Pancreas (tissue), 10 donors: ENCODE measurements at regions not wholly inside any gene's neighbourhood (a gene's known extent, or its start where the extent isn't known, plus 50 kb on each side); places are given as distances from the start of the nearest gene placed in this dataset.

Source experiments
- ATAC-seq, 4 donors: fragments of 200-7000 bp; cut with Tn5 transposase; one replicate each; pipeline versions ENCODE4 v1.8.0 to v1.9.1; 2020; ENCODE audit warnings: mild to moderate bottlenecking in 4 of 4, moderate library complexity in 4 of 4
- DNase-seq, 6 donors: peaks; one replicate each; pipeline ENCODE4 v3.0.0-alpha.2; 2020
- FAIRE-seq: peaks from 2 replicates; lab custom pipeline; 2012; peaks lifted over from hg19 to GRCh38; lab: Jason Lieb, UNC
- H3K27ac ChIP-seq, 4 donors: fragments of 200-600 bp; sonication (generic); 1 replicate in 3 of 4; 2 replicates in 1 of 4; pipeline versions ENCODE4 v1.5.0 to v1.8.0; 2020
- H3K27me3 ChIP-seq, 4 donors: fragments of 200-600 bp; one replicate each; pipeline ENCODE4 v1.8.0; 2021
- H3K36me3 ChIP-seq, 3 donors: fragments of 200-600 bp; sonication (generic) in 1 of 3; one replicate each; pipeline versions ENCODE4 v1.5.0 to v1.8.0; 2020 to 2021
- H3K4me1 ChIP-seq, 3 donors: fragments of 200-600 bp; one replicate each; pipeline ENCODE4 v1.8.0; 2021
- H3K4me3 ChIP-seq, 4 donors: fragments of 200-600 bp; sonication (generic) in 2 of 4; one replicate each; pipeline versions ENCODE4 v1.5.0 to v1.8.0; 2020 to 2021
- H3K9me3 ChIP-seq, 4 donors: fragments of 200-600 bp; one replicate each; pipeline ENCODE4 v1.8.0; 2021
- CTCF ChIP-seq, 4 donors: fragments of 200-600 bp; sonication (generic) in 3 of 4; IDR thresholded peaks; one replicate each; pipeline versions ENCODE4 v1.5.0 to v1.8.0; 2021; ENCODE audit warnings: antibody characterized with exemption in 4 of 4
- WGBS, 2 donors: extraction: QIAGEN DNeasy Blood & Tissue Kit; methylation state at CpG; one replicate each; pipeline ENCODE4 v1.1.7; 2013; 5-methylcytosine and 5-hydroxymethylcytosine counted together
- intact Hi-C, 3 donors: fragments of 100-400 bp; cut with DNase I; formaldehyde crosslinking; loops; one replicate each; pipeline versions ENCODE4 v1.11.1 to v1.14.2; 2022
- donor health status: healthy with polysubstance abuse.
- donor health status: DM: no; HTN: no; CAD: no; lungs with moderate emphysema.
- donor health status: DM: no; HTN: no; CAD: no.
- donor health status: control.
- donor health status: control.
- donor health status: Bipolar disorder and iron deficiency.
- donor health status: DM: yes; HTN: yes; CAD: no.
- donor health status: DM: no; HTN: no; CAD: no.
- donor health status: DM: no; HTN: no; CAD: no.
- donor health status: DM: yes; HTN: yes; CAD: no.

- ATAC-seq, result no peak
- no peak overlapping the region for H3K4me3 ChIP-seq
- no peaks in the 10 kb centered on the region for H3K36me3 ChIP-seq
- no peak for TF ChIP-seq CTCF (IDR thresholded peaks at IDR 0.05)
- FAIRE-seq, result no peak
- H3K4me1 ChIP-seq, result peaks cover 78 to 93% (median 90%) of the 10 kb centered on the region in 3 donors
- DNase-seq, result no peak
- intact Hi-C loops, result no loop called here
- 82 to 84% methylated on average over 21 of the region's 21 CpGs for WGBS, 2 donors
- H3K27me3 ChIP-seq, result no peaks in the 10 kb centered on the region
- H3K9me3 ChIP-seq, result no peaks in the 10 kb centered on the region
- peak overlapping the region; percentile 66 to 87 (median 78) for H3K27ac ChIP-seq
These were observed 169.7 kb downstream of the TOMM20 start for GRCh38 chr1:234958706-234959657.

- H3K9me3 ChIP-seq, result no peaks in the 10 kb centered on the region
- intact Hi-C loops, result no loop called here
- no peak for TF ChIP-seq CTCF (IDR thresholded peaks at IDR 0.05)
- H3K27me3 ChIP-seq, result no peaks in the 10 kb centered on the region
- DNase-seq (no peak), ATAC-seq (no peak), FAIRE-seq (no peak)
- no peak overlapping the region for H3K4me3 ChIP-seq
- H3K36me3 ChIP-seq, result no peaks in the 10 kb centered on the region
- peak overlapping the region; percentile 66 to 87 (median 78) for H3K27ac ChIP-seq
- 73 to 84% methylated on average over 13 of the region's 13 CpGs for WGBS, 2 donors
- peaks cover 70 to 85% (median 82%) of the 10 kb centered on the region in 3 donors for H3K4me1 ChIP-seq
These were observed 170.5 kb downstream of the TOMM20 start for GRCh38 chr1:234958066-234958705.

DNA sequence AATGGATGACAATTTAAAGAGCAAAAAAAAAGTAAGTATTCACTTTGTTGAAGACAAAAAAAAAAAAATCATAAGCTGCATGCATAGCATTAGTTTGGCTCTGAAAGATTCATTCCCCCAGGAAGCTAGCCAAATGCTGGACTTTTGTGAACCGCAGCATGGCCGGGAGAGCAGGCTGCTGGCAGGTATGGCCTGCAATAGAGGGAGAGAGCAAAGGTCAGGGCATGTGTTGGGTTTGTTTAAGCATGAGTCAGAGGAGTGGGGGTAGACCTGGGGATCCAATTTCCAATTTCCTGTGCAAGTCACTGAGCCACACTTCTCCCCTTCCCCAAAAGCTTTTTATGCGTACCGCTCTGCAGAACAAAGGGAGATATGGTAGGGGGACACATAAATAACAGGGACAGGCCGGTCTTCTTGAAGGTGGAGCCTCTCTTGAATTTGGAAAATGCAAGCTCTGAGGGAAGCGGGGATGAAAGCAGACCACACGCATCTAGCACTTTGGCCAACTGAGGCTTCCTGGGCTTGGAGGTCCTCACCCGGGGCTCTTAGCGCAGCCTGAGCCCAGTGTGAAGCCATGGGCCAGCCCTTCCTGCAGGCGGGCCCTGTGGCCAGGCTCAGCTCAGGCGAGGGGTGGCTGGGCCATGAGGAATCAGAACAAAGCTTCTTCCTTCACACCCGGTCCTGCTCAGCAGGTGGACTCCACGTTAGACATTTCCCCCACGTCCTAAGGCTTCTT is 171.1 kb downstream of the TOMM20 start:
- ATAC-seq (peak; percentile 72 to 78 (median 74)), DNase-seq (peak in 4 of 6 donors; percentile 79 to 91 (median 86)), FAIRE-seq (no peak)
- 54 to 60% methylated on average over 14 of the region's 14 CpGs for whole genome bisulfite sequencing, 2 donors
- H3K4me3 ChIP-seq, result no peak overlapping the region
- no peaks in the 10 kb centered on the region for H3K27me3 ChIP-seq
- H3K9me3 ChIP-seq, result no peaks in the 10 kb centered on the region
- intact Hi-C loops, result no loop called here
- TF ChIP-seq CTCF (IDR thresholded peaks at IDR 0.05), result no peak
- no peaks in the 10 kb centered on the region for H3K36me3 ChIP-seq
- H3K4me1 ChIP-seq, result peaks cover 64 to 78% (median 75%) of the 10 kb centered on the region in 3 donors
- peak overlapping the region; percentile 66 to 87 (median 78) for H3K27ac ChIP-seq

DNA sequence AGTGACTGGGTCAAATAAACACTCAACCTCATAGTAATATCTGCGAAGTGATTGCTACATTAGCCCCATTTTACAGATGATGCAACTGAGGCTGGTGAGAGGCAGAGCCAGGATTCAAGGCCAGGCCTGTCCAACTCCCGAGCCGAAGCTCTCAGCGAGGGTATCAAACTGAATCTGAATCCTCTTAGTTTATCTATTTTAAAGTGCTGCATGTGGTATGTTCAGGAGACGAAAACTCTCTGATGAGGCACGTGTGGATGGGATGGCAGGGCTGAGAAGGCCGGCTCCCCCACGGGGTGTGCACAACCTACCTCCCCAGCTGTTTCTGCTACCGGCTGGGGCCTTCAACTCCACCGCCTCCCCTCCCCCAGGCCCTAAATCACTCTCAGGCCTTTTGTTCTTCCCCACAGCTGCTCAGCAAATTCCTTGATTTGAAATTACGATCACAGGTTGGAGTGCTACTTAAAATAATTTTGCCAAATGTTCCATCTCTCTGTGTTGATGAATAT is 171.8 kb downstream of the TOMM20 start:
- no peak for TF ChIP-seq CTCF (IDR thresholded peaks at IDR 0.05)
- Histone ChIP-seq H3K27ac (peak overlapping the region; percentile 66 to 87 (median 78)), H3K4me1 (peaks cover 58 to 72% (median 69%) of the 10 kb centered on the region in 3 donors), H3K4me3 (no peak overlapping the region), H3K9me3 (no peaks in the 10 kb centered on the region), H3K36me3 (no peaks in the 10 kb centered on the region), H3K27me3 (no peaks in the 10 kb centered on the region)
- DNase-seq, result no peak
- intact Hi-C loops, result no loop called here
- ATAC-seq, result peak in 1 of 4 donors; percentile 4
- FAIRE-seq, result no peak
- 29 to 33% methylated on average over 11 of the region's 11 CpGs for WGBS, 2 donors
